ENCODE measurements at regions not wholly inside any gene's neighbourhood (a gene's known extent, or its start where the extent isn't known, plus 50 kb on each side); places are given as distances from the start of the nearest gene placed in this dataset.
"Not testable (repeated sequence)": the region's sequence is repeated elsewhere in the genome, so short reads cannot be mapped to it uniquely, and the experiment has no call there.

DNA sequence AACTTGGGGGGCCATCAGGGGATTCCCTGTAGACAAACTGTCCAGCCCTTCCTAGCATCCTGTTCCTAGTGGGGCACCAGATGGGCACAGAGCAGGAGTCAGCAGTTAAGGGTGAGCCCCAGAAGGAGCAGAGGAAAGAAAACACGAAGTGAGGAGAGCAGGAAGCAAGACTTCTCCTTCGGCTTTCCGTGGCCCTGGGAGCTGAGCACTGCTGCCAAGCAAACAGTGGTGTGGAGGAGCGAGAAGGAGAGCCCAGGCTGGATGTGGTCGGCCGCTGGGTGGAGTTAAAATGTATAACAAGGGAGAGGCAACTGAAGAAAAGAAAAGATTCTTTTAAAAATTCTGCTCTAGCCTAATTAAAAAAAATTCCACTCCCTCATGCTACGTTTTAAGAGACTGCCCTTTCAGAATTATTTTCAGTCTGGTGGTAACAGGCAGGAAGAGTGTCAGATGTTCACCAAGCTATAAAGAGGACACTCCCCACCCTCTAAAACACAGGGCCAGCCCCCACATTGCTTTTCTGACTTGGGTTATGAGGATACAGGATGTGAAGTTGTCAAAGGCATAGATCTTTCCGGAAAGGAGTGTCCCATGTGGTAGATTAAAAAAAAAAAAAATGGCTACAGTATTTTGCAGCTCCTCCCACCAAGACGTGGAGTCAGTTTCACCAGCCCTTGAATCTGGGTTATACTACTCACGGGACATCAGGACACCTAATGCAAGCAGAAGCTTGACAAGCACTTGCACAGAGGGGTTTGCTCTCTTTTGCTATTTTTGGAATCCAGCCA, 74.9 kb upstream of the ZFHX3 start:
- peak in 1 of 4 donors; percentile 11 for DNase-seq (ENCODE audit: low read depth in 4 of 4, low spot score in 2 of 4)

DNA sequence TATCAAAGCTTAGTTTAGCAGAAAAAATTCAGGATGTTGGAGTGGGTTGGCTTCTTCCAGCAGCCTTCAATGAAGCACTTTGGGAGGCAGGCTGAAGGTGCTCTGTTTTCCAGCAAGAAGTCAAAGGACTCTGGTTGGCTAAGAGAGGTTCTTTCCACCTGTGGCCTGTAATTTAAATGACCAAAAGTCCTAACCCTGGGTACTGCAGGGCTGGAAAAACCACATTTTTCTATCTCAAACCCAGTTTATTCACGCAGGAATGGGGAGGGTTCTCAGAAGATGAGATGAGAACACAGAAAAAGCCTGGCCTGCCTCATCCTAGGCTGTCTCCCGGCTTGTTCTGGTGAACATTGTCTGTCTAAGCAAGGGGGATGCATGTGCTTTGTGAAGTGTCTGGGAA, 68.6 kb upstream of the ZFHX3 start:
- no peak for DNase-seq (ENCODE audit: low read depth in 4 of 4, low spot score in 2 of 4)

DNA sequence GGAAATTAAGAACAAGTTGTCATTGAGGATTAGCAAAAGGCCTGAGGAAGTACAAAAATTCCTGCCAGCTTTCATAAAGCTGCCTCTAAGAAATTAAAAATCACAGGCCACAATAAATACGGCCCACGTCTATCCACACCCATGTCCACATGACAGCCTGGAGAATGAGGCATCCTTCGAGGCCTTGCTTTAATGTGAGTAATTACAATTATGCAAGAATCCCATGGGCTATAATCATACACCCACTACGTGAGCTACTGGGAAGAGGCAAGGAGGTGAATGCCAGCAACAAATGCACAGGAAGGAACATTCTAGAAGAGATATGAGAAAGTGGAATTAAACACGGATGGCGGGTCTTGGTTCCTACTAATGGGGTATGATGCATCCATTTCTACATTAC, 65.4 kb upstream of the ZFHX3 start:
- no peak for DNase-seq (ENCODE audit: low read depth in 4 of 4, low spot score in 2 of 4)

DNA sequence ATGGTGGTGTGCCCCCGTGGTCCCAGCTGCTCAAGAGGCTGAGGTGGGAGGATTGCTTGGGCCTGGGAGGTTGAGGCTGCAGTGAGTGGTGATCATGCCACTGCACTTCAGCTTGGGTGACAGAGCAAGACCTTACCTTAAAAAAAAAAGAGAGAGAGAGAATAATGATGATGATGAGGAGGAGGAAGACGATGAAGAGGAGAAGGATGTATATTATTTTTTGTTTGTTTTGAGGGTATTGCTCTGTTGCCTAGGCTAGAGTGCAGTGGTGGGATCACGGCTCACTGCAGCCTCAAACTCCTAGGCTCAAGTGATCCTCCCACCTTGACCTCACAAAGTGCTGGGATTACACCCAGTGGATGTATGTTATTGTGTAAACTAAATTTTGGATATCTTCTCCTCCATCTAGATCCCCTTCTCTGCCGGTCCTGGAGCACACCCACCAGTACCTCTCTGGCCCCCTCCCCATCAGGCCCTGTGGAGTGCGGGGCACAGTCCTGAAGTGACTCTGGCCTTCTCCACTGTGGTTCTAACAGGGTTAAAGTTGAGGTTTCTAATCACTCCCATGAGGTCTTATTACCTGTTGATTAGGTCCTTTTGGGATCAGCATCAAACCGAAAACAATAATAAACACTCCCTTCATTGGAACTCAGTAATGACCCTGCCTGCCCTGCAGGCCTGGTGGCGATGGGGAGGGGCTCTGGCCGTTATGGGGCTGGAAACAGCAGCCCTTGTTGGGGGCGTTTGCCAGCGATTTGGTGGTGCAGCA, 60.5 kb upstream of the ZFHX3 start:
- no peak for DNase-seq (ENCODE audit: low read depth in 4 of 4, low spot score in 2 of 4)

DNA sequence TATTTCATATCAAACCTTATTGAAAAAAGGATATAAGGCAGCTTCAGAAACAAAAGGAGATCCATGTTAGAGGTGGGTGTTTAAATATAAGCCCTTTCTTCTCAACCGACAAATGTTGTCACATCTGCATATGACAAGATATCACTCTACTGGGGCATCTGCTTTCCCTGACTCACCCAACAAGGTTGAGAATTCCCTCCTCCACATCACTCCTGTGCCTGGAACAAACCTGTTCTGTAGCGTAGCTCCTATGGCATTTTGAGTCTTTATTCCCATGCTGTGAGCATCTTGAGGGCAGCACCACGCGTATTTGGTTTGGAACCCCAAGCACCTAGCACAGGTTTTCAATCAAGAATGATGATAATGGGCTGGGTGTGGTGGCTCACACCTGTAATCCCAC, 59.4 kb upstream of the ZFHX3 start:
- DNase-seq (ENCODE audit: low read depth in 4 of 4, low spot score in 2 of 4): no peak

DNA sequence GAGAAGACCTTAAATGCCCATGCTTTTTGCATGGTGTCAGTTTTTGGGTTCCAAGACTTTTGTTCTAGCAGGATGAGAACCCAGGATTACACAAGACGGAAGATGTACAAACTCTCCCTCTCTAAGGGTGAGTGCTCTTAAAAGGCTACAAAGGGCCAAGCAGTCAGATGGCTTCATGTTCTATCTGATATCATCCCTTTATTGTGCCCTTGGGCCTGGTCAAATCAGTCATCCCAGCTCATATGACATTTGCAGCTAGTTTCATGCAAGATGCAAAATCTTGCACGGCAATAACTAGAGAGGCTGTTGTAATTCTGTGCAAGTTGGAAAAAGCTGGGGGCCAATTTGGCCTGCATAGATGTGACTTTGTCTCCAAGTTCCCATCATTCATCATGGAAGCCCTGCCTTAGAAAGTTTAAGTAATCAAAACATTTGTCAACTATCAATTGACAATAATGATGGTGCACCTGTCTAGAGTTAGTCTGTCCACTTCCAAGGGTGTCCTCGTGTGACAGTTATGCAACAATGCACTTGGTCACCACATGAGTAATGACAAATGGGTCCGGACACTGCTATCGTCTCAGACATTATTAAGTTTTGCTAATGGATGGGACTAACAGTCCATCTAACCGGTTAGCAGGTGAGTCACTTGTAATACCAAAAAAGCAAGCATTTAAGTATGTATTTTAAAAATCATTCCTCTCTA, 58.6 kb upstream of the ZFHX3 start:
- no peak for DNase-seq (ENCODE audit: low read depth in 4 of 4, low spot score in 2 of 4)

DNA sequence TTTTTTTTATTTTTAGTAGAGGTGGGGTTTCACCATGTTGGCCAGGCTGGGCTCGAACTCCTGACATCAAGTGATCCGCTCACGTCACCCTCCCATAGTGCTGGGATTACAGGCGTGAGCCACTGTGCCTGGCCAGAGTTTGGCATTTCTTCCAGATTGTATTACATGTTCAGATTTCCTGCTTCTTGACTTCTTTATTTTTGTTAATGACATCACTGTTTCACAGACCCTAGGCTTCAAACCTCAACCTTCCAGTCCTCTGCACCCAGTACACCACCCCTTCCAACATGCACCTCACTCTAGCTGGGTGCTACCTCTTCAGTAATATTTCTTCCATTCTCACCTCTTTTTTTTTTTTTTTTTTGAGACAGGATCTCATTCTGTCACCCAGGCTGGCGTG, 53.6 kb upstream of the ZFHX3 start:
- no peak for DNase-seq (ENCODE audit: low read depth in 4 of 4, low spot score in 2 of 4)

DNA sequence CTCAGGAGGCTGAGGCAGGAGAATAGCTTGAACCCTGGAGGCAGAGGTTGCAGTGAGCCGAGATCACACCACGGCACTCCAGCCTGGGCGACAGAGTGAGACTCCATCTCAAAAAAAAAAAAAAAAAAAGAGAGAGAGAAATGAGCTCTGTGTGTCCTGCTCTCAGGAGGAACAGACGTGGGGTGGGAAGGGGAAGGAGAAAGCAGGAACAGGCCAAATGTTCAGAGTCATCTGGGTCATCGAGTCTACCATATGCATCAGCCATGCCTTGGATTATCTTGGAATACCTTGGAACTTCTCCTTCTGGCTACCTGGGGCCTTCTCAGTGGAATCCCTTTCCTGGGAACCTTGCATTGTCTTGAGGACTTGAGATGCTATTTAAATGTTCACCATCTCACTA, 51.7 kb upstream of the ZFHX3 start:
- DNase-seq (ENCODE audit: low read depth in 4 of 4, low spot score in 2 of 4): not testable (repeated sequence)
